Naive thymus-derived CD4-positive, alpha-beta T cell (primary cell): ENCODE measurements at regions not wholly inside any gene's neighbourhood (a gene's known extent, or its start where the extent isn't known, plus 50 kb on each side); places are given as distances from the start of the nearest gene placed in this dataset.

Source experiments
- ATAC-seq: fragments of 150-1000 bp; cut with Tn5 transposase; 2 replicates; pipeline ENCODE4 v1.10.0; 2021; ENCODE audit warnings: mild to moderate bottlenecking, moderate library complexity
- CTCF ChIA-PET: fragments of 350-600 bp; sonication (Branson Sonifier 250); formaldehyde crosslinking; loops from one replicate; lab custom pipeline; 2021; ENCODE audit warnings: antibody characterized with exemption; lab: Charles Lee
- POLR2A ChIA-PET: fragments of 350-600 bp; sonication (Branson Sonifier 250); formaldehyde crosslinking; loops from one replicate; lab custom pipeline; 2021; ENCODE audit warnings: antibody characterized with exemption, inconsistent platforms; lab: Charles Lee
- DNase-seq, 9 donors: peaks; one replicate each; pipeline versions ENCODE4 v3.0.0 to v3.0.0-alpha.2; 2020 to 2022; ENCODE audit warnings: mixed read lengths in 1 of 9
- H3K27ac ChIP-seq: one replicate; pipeline ENCODE4 v1.7.0; 2013; ENCODE audit warnings: mild to moderate bottlenecking, low read depth, low read length, moderate library complexity
- H3K27me3 ChIP-seq, 2 donors: one replicate each; pipeline ENCODE4 v1.7.0; 2013; ENCODE audit warnings: low read length in 2 of 2, mild to moderate bottlenecking in 2 of 2, moderate library complexity in 2 of 2; ENCODE audit not compliant: control insufficient read depth in 2 of 2, insufficient read depth in 2 of 2
- H3K36me3 ChIP-seq, 3 experiments: 1 replicate in 2 of 3; 2 replicates in 1 of 3; pipeline ENCODE4 v1.7.0; 2013; ENCODE audit warnings: low read length in 3 of 3, mild to moderate bottlenecking in 3 of 3, moderate library complexity in 1 of 3; ENCODE audit not compliant: insufficient read depth in 3 of 3, control insufficient read depth in 2 of 3
- H3K4me1 ChIP-seq, 2 donors: one replicate each; pipeline ENCODE4 v1.7.0; 2013; ENCODE audit warnings: low read length in 2 of 2, mild to moderate bottlenecking in 2 of 2, moderate library complexity in 1 of 2; ENCODE audit not compliant: control insufficient read depth in 2 of 2, insufficient read depth in 2 of 2
- H3K4me3 ChIP-seq: 2 replicates; pipeline ENCODE4 v1.7.0; 2013; ENCODE audit warnings: mild to moderate bottlenecking, low read length
- H3K9me3 ChIP-seq, 3 experiments: 1 replicate in 2 of 3; 2 replicates in 1 of 3; pipeline ENCODE4 v1.7.0; 2013; ENCODE audit warnings: low read length in 3 of 3; ENCODE audit not compliant: control insufficient read depth in 2 of 3
- H3K27ac Mint-ChIP-seq, 9 donors: one replicate each; pipeline ENCODE4 v1.8.0; 2020 to 2022; ENCODE audit warnings: mixed read lengths in 9 of 9, mild to moderate bottlenecking in 8 of 9, moderate library complexity in 5 of 9, inconsistent platforms in 2 of 9
- H3K27me3 Mint-ChIP-seq, 5 donors: one replicate each; pipeline ENCODE4 v1.8.0; 2021 to 2022; ENCODE audit warnings: mixed read lengths in 5 of 5, mild to moderate bottlenecking in 1 of 5
- H3K36me3 Mint-ChIP-seq, 5 donors: one replicate each; pipeline ENCODE4 v1.8.0; 2020 to 2022; ENCODE audit warnings: mixed read lengths in 5 of 5, mild to moderate bottlenecking in 3 of 5, inconsistent platforms in 1 of 5
- H3K4me1 Mint-ChIP-seq, 7 donors: one replicate each; pipeline ENCODE4 v1.8.0; 2020 to 2022; ENCODE audit warnings: mixed read lengths in 7 of 7, mild to moderate bottlenecking in 3 of 7, inconsistent platforms in 1 of 7
- H3K4me3 Mint-ChIP-seq, 10 donors: one replicate each; pipeline ENCODE4 v1.8.0; 2020 to 2022; ENCODE audit warnings: mild to moderate bottlenecking in 10 of 10, mixed read lengths in 10 of 10, moderate library complexity in 6 of 10, inconsistent platforms in 2 of 10
- H3K9me3 Mint-ChIP-seq, 11 donors: one replicate each; pipeline ENCODE4 v1.8.0; 2020 to 2022; ENCODE audit warnings: mixed read lengths in 11 of 11, mild to moderate bottlenecking in 4 of 11, inconsistent platforms in 1 of 11, moderate library complexity in 1 of 11
- intact Hi-C, 2 donors: fragments of 100-400 bp; cut with micrococcal nuclease; formaldehyde crosslinking; loops; one replicate each; pipeline ENCODE4 v1.15.1; 2023

DNA sequence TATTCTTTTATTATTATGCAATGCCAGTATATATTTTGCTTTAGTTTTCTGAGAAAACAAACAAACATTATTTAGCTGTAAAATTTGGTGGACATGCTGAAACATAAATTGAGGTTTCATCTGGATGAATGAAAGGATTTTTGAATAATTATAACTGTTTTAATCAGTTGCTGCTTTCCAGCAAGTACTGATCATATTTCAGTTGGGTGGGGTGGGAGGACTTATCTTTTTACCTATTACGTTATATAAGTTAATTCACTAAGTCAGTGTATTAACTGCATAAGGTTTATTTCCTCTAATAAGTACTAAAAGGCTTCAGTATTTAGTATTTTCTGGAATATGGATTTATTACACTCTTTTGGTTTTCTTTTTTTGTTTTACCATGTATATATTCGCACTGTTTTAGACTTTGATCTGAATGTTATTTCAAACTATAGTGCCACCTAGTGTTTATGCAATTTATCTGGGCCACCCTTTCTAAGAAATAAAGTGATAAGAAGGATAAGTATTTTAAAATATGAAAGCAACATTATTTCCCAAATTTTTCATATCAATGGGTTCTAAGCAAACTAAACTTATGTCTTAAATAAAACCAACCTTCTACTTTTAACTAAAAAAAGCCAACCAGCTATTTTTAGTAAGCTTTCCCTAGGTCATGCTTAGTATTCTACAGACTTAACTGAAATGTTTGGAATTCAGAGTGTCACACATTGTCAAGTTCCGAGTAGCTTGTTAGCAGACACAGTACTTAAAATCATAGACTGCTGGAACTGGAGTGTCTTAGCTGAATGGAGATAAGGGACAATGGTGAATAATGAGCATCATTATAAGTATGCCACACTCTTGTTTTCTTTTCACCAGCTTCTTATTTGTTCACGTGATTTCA, 105.4 kb upstream of the MCHR2 start:
- H3K9me3 ChIP-seq = no peaks in the 10 kb centered on the region
- H3K27me3 ChIP-seq = no peaks in the 10 kb centered on the region
- no peaks in the 10 kb centered on the region for H3K36me3 ChIP-seq
- H3K4me3 Mint-ChIP-seq = no peak overlapping the region
- DNase-seq (no peak), ATAC-seq (no peak)
- ChIA-PET CTCF (interaction anchor here (0.5 to 0.7 kb wide), 5 partner anchors 15 to 680 kb away, joined by 3 to 5 read pairs (median 3); no protein-coding TSS in a partner anchor), POLR2A (no interaction called here)
- H3K36me3 Mint-ChIP-seq = no peaks in the 10 kb centered on the region
- intact Hi-C loops = loop anchor here (1.0 to 5.0 kb wide), 4 partner anchors 97 to 767 kb away; no protein-coding TSS in a partner anchor
- no peak overlapping the region for H3K27ac Mint-ChIP-seq
- H3K4me3 ChIP-seq = no peak overlapping the region
- H3K4me1 Mint-ChIP-seq = no peaks in the 10 kb centered on the region
- H3K4me1 ChIP-seq = no peaks in the 10 kb centered on the region
- H3K27ac ChIP-seq = no peak overlapping the region
- H3K27me3 Mint-ChIP-seq = peaks cover 4 to 15% (median 9%) of the 10 kb centered on the region in 5 donors
- no peaks in the 10 kb centered on the region for H3K9me3 Mint-ChIP-seq

DNA sequence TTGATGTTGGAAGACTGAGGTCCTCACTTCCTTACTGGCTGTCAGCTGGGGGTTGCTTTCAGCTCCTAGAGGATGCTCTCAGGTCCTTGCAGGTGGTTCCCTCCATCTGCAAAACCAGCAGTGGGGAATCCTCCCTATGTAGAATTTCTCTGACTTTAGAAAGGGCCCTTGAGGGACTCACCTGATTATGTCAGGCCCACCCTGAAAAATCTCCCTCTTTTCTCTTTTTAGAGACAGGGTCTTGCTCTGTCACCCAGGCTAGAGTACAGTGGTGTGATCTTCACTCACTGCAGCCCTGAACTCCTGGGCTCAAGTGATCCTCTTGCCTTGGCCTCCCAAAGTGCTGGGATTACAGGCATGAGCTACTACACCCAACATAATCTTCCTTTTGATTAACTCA, 102.9 kb upstream of the MCHR2 start:
- ChIA-PET CTCF (interaction anchor here (0.6 kb wide), 2 partner anchors 128 to 1558 kb away, joined by 3 read pairs; no protein-coding TSS in a partner anchor), POLR2A (no interaction called here)
- Histone ChIP-seq H3K27ac (no peak overlapping the region), H3K9me3 (no peaks in the 10 kb centered on the region), H3K36me3 (no peaks in the 10 kb centered on the region), H3K4me3 (no peak overlapping the region), H3K27me3 (no peaks in the 10 kb centered on the region), H3K4me1 (no peaks in the 10 kb centered on the region)
- DNase-seq (no peak), ATAC-seq (no peak)
- intact Hi-C loops = loop anchor here in 1 of 2 donors (5.0 kb wide), 2 partner anchors 630 to 765 kb away; no protein-coding TSS in a partner anchor
- Mint-ChIP-seq H3K27me3 (peaks cover 3 to 15% (median 4%) of the 10 kb centered on the region in 5 donors), H3K36me3 (no peaks in the 10 kb centered on the region), H3K4me3 (no peak overlapping the region), H3K4me1 (no peaks in the 10 kb centered on the region), H3K27ac (no peak overlapping the region), H3K9me3 (no peaks in the 10 kb centered on the region)

DNA sequence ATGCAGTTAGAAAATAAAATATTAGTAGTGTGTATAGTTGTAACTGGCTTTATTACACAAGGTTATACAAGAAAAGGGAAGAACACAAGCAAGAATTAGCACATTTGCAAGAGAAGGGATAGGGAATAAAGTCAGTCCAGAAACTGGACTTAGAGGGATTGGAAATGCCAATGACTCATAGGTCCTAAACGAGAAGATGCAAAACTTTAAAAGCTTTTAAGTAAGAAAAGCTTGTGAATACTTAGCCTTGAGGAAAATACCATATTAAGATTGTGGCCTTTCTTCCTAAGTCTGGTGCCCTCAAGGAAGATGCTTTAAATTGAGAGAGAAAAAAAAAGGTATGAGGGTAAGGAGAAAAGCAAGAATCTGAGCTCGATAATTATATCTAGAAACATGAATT, 102.3 kb upstream of the MCHR2 start:
- Histone ChIP-seq H3K27ac (no peak overlapping the region), H3K4me3 (no peak overlapping the region), H3K27me3 (no peaks in the 10 kb centered on the region), H3K4me1 (no peaks in the 10 kb centered on the region), H3K36me3 (no peaks in the 10 kb centered on the region), H3K9me3 (no peaks in the 10 kb centered on the region)
- Mint-ChIP-seq H3K9me3 (no peaks in the 10 kb centered on the region), H3K27ac (no peak overlapping the region), H3K27me3 (peaks cover 0 to 15% (median 4%) of the 10 kb centered on the region in 5 donors), H3K4me3 (no peak overlapping the region), H3K36me3 (no peaks in the 10 kb centered on the region), H3K4me1 (no peaks in the 10 kb centered on the region)
- no peak for DNase-seq
- ATAC-seq = no peak
- intact Hi-C loops = loop anchor here in 1 of 2 donors (5.0 kb wide), 2 partner anchors 629 to 764 kb away; no protein-coding TSS in a partner anchor
- CTCF ChIA-PET = interaction anchor here (0.6 kb wide), 2 partner anchors 127 to 1557 kb away, joined by 3 read pairs; no protein-coding TSS in a partner anchor
- POLR2A ChIA-PET = no interaction called here

DNA sequence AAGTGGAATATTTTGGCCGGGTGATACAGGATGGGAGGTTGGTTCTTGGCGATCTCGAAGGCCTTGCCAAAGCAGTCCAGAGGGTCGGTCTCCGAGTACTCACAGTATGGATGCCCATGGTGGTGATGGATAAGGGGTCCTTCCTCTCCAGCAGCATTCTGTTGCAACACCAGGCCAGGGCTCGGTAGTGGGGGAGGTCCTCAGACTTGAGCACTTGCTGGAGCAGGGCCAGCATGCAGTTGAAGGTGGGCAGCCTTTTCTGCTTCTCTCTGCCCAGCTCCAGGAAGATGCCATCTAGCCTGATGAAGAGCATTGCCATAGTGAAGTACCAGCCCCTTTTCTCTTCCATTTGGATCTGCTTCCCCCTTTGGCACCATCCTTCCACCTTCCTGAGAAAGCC, 99.4 kb upstream of the MCHR2 start:
- H3K27me3 ChIP-seq = no peaks in the 10 kb centered on the region
- no peaks in the 10 kb centered on the region for H3K4me1 ChIP-seq
- Mint-ChIP-seq H3K4me1 (no peaks in the 10 kb centered on the region), H3K27ac (no peak overlapping the region), H3K9me3 (no peaks in the 10 kb centered on the region), H3K27me3 (peaks cover 0 to 11% (median 4%) of the 10 kb centered on the region in 5 donors), H3K36me3 (no peaks in the 10 kb centered on the region), H3K4me3 (no peak overlapping the region)
- H3K9me3 ChIP-seq = no peaks in the 10 kb centered on the region
- no peak for ATAC-seq
- H3K27ac ChIP-seq = no peak overlapping the region
- H3K4me3 ChIP-seq = no peak overlapping the region
- POLR2A ChIA-PET = no interaction called here
- CTCF ChIA-PET = no interaction called here
- intact Hi-C loops = no loop called here
- no peak for DNase-seq
- no peaks in the 10 kb centered on the region for H3K36me3 ChIP-seq

DNA sequence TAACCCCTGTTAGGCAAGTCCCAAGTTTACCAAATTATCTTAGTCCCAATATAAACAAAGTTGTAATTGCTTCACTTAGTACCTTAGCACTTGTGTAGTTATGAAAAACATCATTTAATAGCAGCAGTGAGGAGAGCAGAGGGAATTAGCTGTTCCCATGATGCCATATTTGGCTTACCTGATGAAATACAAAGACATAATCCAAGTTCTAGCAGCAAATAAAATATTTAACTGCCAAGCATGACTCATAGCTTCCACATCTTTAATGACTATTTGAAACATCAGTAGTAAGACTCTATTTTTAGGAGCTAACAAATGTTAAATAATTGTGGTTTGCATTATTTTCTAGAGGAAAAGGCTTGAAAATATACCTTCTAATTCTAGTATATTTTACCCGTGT, 94.0 kb upstream of the MCHR2 start:
- Mint-ChIP-seq H3K4me1 (no peaks in the 10 kb centered on the region), H3K27me3 (peaks cover 0 to 8% (median 4%) of the 10 kb centered on the region in 5 donors), H3K27ac (no peak overlapping the region), H3K36me3 (no peaks in the 10 kb centered on the region), H3K9me3 (no peaks in the 10 kb centered on the region), H3K4me3 (no peak overlapping the region)
- intact Hi-C loops = no loop called here
- ChIA-PET CTCF (no interaction called here), POLR2A (no interaction called here)
- Histone ChIP-seq H3K4me1 (no peaks in the 10 kb centered on the region), H3K9me3 (no peaks in the 10 kb centered on the region), H3K4me3 (no peak overlapping the region), H3K27me3 (no peaks in the 10 kb centered on the region), H3K36me3 (no peaks in the 10 kb centered on the region), H3K27ac (no peak overlapping the region)
- DNase-seq (no peak), ATAC-seq (no peak)

DNA sequence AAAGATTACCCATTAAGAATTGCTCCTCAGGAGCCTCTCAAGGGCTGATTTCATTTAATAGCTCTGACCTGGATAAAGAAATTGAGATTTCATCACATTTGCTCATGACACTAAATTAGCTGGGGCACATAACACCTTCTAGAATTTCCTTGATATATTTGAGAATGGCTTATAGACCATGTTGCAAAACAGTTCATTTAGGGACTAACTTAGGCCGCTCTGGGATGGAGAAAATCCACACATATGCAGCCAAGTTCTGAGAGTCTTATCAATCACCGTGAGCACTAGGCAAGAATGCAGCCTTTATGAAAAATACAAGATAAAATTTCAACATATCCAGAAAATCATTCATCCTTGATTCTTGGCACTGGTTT, 91.0 kb upstream of the MCHR2 start:
- CTCF ChIA-PET = no interaction called here
- ATAC-seq (no peak), DNase-seq (no peak)
- Mint-ChIP-seq H3K9me3 (peaks cover 0 to 2% (median 0%) of the 10 kb centered on the region in 11 donors), H3K4me1 (no peaks in the 10 kb centered on the region), H3K27me3 (peaks cover 0 to 6% (median 3%) of the 10 kb centered on the region in 5 donors), H3K4me3 (no peak overlapping the region), H3K36me3 (no peaks in the 10 kb centered on the region), H3K27ac (no peak overlapping the region)
- H3K9me3 ChIP-seq = no peaks in the 10 kb centered on the region
- H3K36me3 ChIP-seq = no peaks in the 10 kb centered on the region
- H3K27ac ChIP-seq = no peak overlapping the region
- no peaks in the 10 kb centered on the region for H3K27me3 ChIP-seq
- intact Hi-C loops = no loop called here
- H3K4me3 ChIP-seq = no peak overlapping the region
- POLR2A ChIA-PET = no interaction called here
- no peaks in the 10 kb centered on the region for H3K4me1 ChIP-seq
